HL-60 (cell line): ENCODE measurements at regions not wholly inside any gene's neighbourhood (a gene's known extent, or its start where the extent isn't known, plus 50 kb on each side); places are given as distances from the start of the nearest gene placed in this dataset.

ENCODE experiments used
- DNase-seq, 2 experiments: peaks; one replicate each; pipeline ENCODE4 v3.0.0-alpha.2; 2010 to 2020; ENCODE audit warnings: low read depth in 1 of 2, low spot score in 1 of 2
- H3K27ac ChIP-seq: fragments of 250-450 bp; sonication (Bioruptor Pico); replicated peaks from 2 replicates; pipeline ENCODE4 v1.5.1; 2020; ENCODE audit warnings: mild to moderate bottlenecking, moderate library complexity
- H3K27me3 ChIP-seq: fragments of 250-450 bp; sonication (Bioruptor Pico); 2 replicates; pipeline ENCODE4 v1.5.1; 2021; ENCODE audit warnings: mild to moderate bottlenecking, moderate library complexity; ENCODE audit not compliant: insufficient read depth, poor library complexity, severe bottlenecking
- H3K4me3 ChIP-seq: replicated peaks from 2 replicates; pipeline ENCODE4 v1.5.1; 2011; ENCODE audit warnings: mild to moderate bottlenecking, control low read depth, low read length; ENCODE audit not compliant: insufficient read depth
- CTCF ChIP-seq: IDR thresholded peaks from one replicate; pipeline ENCODE4 v1.5.1; 2011; ENCODE audit warnings: low read length, control low read depth, inconsistent platforms; ENCODE audit not compliant: insufficient read depth
- GABPA ChIP-seq: IDR thresholded peaks from 2 replicates; pipeline ENCODE4 v1.6.1; 2012; ENCODE audit warnings: low read depth
- POLR2AphosphoS5 ChIP-seq: IDR thresholded peaks from 2 replicates; pipeline ENCODE4 v1.6.1; 2012; ENCODE audit warnings: low read depth
- SPI1 ChIP-seq: IDR thresholded peaks from 2 replicates; pipeline ENCODE4 v1.6.1; 2012; ENCODE audit warnings: low read depth, mild to moderate bottlenecking, borderline replicate concordance
- TF ChIP-seq, protein P1 (sequence below): IDR thresholded peaks from 2 replicates; pipeline ENCODE4 v1.6.1; 2012; ENCODE audit warnings: low read depth; ENCODE audit not compliant: insufficient replicate concordance

- Histone ChIP-seq H3K27me3 (no peaks in the 10 kb centered on the region), H3K4me3 (no peak overlapping the region), H3K27ac (no peak overlapping the region)
- no peak for DNase-seq
- TF ChIP-seq GABPA, result no peak
- no peak for TF ChIP-seq POLR2AphosphoS5
Observed at GRCh38 chr13:74644229-74644628, 510.0 kb upstream of the KLF12 start.

- Histone ChIP-seq H3K27me3 (no peaks in the 10 kb centered on the region), H3K4me3 (no peak overlapping the region), H3K27ac (no peak overlapping the region)
- TF ChIP-seq, protein P1, sequence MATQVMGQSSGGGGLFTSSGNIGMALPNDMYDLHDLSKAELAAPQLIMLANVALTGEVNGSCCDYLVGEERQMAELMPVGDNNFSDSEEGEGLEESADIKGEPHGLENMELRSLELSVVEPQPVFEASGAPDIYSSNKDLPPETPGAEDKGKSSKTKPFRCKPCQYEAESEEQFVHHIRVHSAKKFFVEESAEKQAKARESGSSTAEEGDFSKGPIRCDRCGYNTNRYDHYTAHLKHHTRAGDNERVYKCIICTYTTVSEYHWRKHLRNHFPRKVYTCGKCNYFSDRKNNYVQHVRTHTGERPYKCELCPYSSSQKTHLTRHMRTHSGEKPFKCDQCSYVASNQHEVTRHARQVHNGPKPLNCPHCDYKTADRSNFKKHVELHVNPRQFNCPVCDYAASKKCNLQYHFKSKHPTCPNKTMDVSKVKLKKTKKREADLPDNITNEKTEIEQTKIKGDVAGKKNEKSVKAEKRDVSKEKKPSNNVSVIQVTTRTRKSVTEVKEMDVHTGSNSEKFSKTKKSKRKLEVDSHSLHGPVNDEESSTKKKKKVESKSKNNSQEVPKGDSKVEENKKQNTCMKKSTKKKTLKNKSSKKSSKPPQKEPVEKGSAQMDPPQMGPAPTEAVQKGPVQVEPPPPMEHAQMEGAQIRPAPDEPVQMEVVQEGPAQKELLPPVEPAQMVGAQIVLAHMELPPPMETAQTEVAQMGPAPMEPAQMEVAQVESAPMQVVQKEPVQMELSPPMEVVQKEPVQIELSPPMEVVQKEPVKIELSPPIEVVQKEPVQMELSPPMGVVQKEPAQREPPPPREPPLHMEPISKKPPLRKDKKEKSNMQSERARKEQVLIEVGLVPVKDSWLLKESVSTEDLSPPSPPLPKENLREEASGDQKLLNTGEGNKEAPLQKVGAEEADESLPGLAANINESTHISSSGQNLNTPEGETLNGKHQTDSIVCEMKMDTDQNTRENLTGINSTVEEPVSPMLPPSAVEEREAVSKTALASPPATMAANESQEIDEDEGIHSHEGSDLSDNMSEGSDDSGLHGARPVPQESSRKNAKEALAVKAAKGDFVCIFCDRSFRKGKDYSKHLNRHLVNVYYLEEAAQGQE, result no peak
- no peak for TF ChIP-seq SPI1
- TF ChIP-seq GABPA, result no peak
- TF ChIP-seq CTCF, result no peak
- no peak for TF ChIP-seq POLR2AphosphoS5
- no peak for DNase-seq
Observed at GRCh38 chr13:74641586-74641985, 507.4 kb upstream of the KLF12 start.

DNA sequence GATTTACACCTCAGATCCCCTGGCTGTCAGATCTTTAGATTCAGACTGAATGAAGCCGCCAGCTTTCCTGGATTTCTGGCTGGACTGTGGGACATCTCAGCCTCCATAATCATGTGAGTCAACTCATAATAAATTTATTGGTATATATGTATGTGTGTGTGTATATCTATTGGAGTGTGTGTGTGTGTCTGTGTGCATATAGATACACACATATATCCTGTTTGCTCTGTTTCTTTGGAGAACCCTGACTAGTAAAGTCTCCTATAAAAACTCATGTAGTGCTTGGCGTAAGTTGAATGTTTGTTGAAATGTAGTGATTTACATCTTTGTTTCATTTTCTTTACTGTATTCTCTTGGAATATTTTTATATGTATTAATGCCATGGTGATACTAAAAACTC lies 499.5 kb upstream of the KLF12 start:
- no peak for TF ChIP-seq GABPA
- TF ChIP-seq, protein P1, result no peak
- DNase-seq, result no peak
- H3K27ac ChIP-seq, result no peak overlapping the region
- no peaks in the 10 kb centered on the region for H3K27me3 ChIP-seq
- H3K4me3 ChIP-seq, result no peak overlapping the region

DNA sequence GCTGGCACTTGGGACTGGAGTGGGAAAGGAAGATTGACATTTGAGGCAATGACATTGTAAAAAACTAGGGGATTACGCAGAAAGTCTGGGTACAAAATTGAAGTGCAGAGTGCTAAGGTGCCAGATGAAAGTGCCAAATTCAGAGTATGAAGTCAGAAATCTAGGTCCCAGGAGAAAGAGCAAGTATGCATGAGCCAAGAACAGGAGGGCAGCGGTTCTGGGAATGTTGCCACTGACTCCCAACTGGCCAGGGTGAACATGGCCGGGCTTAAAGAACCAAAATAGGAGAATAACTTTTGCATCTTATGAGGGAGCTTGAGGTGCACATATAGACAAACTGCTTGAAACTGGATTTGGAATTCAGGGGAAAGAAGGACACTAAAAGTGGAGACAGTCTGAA lies 495.8 kb upstream of the KLF12 start:
- Histone ChIP-seq H3K27ac (no peak overlapping the region), H3K27me3 (no peaks in the 10 kb centered on the region), H3K4me3 (no peak overlapping the region)
- DNase-seq, result no peak
- no peak for TF ChIP-seq GABPA
- TF ChIP-seq, protein P1, result no peak
- TF ChIP-seq SPI1, result no peak
- TF ChIP-seq CTCF, result no peak
- TF ChIP-seq POLR2AphosphoS5, result no peak
